ENCODE measurements at regions not wholly inside any gene's neighbourhood (a gene's known extent, or its start where the extent isn't known, plus 50 kb on each side); places are given as distances from the start of the nearest gene placed in this dataset.
"Not testable (repeated sequence)": the region's sequence is repeated elsewhere in the genome, so short reads cannot be mapped to it uniquely, and the experiment has no call there.

GRCh38 chr6:47180633-47181032 is 129.1 kb downstream of the TNFRSF21 start:
- no peak for DNase-seq (ENCODE audit: low read depth)
- no peak overlapping the region for H3K4me3 ChIP-seq (ENCODE audit: control insufficient read depth, low read depth, low read length)
- TF ChIP-seq, protein P1, sequence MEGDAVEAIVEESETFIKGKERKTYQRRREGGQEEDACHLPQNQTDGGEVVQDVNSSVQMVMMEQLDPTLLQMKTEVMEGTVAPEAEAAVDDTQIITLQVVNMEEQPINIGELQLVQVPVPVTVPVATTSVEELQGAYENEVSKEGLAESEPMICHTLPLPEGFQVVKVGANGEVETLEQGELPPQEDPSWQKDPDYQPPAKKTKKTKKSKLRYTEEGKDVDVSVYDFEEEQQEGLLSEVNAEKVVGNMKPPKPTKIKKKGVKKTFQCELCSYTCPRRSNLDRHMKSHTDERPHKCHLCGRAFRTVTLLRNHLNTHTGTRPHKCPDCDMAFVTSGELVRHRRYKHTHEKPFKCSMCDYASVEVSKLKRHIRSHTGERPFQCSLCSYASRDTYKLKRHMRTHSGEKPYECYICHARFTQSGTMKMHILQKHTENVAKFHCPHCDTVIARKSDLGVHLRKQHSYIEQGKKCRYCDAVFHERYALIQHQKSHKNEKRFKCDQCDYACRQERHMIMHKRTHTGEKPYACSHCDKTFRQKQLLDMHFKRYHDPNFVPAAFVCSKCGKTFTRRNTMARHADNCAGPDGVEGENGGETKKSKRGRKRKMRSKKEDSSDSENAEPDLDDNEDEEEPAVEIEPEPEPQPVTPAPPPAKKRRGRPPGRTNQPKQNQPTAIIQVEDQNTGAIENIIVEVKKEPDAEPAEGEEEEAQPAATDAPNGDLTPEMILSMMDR (IDR thresholded peaks at IDR 0.05; ENCODE audit: control insufficient read depth, insufficient read depth, low read depth, low read length, missing control alignments) = no peak

- H3K4me3 ChIP-seq (ENCODE audit: control insufficient read depth, low read depth, low read length) = no peak overlapping the region
- TF ChIP-seq, protein P1 (IDR thresholded peaks at IDR 0.05; ENCODE audit: control insufficient read depth, insufficient read depth, low read depth, low read length, missing control alignments) = no peak
Measured at GRCh38 chr6:47179286-47179685, 130.4 kb downstream of the TNFRSF21 start.

DNA sequence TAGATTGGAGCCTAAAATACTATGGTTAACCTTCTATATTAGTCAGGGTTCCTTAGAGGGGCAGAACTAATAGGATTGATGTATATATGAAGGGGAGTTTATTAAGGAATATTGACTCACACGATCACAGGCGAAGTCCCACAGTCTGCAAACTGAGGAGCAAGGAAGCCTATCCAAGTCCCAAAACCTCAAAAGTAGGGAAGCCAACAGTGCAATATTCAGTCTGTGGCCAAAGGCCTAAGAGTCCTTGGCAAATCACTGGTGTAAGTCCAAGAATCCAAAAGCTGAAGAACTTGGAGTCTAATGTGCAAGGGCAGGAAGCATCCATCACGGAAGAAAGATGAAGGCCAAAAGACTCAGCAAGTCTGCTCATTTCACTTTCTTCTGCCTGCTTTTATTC is 133.5 kb upstream of the ADGRF1 start:
- no peak for DNase-seq (ENCODE audit: low read depth)

More at GRCh38 chr6:47179286-47179685, 130.4 kb downstream of the TNFRSF21 start:
- DNase-seq (ENCODE audit: low read depth) = no peak

DNA sequence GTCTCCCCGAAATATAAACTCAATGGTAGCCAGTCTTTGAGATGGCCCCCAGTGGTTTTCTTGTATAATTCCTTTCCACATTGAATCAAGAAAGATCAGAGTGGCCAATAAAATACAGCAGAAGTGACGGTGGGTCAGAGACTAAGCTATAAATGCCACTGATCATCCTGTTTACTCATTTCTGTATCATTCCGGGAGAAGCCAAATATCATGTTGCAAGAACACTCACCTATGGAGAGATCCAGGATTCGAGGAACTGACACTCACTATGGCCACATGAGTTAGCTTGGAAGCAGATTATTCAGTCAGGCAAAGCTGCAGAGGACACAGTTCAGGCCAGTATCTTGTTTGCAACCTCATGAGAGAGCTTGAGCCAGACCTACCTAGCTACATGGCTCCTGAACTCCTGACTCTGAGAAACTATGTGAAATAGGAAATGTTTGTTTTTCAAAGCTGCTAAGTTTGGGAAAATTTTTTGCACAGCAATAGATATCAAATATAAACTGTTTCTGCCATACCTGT is 132.4 kb upstream of the ADGRF1 start:
- TF ChIP-seq, protein P1 (IDR thresholded peaks at IDR 0.05; ENCODE audit: control insufficient read depth, insufficient read depth, low read depth, low read length, missing control alignments) = no peak
- H3K4me3 ChIP-seq (ENCODE audit: control insufficient read depth, low read depth, low read length) = no peak overlapping the region
- no peak for DNase-seq (ENCODE audit: low read depth)

More for the DNA sequence above, 133.5 kb upstream of the ADGRF1 start:
- no peak overlapping the region for H3K4me3 ChIP-seq (ENCODE audit: control insufficient read depth, low read depth, low read length)
- TF ChIP-seq, protein P1 (IDR thresholded peaks at IDR 0.05; ENCODE audit: control insufficient read depth, insufficient read depth, low read depth, low read length, missing control alignments) = no peak

GRCh38 chr6:47174063-47174462 is 131.9 kb upstream of the ADGRF1 start:
- H3K4me3 ChIP-seq (ENCODE audit: control insufficient read depth, low read depth, low read length); DNase-seq (ENCODE audit: low read depth): not testable (repeated sequence)

GRCh38 chr6:47173145-47173544 is 131.0 kb upstream of the ADGRF1 start:
- DNase-seq (ENCODE audit: low read depth); H3K4me3 ChIP-seq (ENCODE audit: control insufficient read depth, low read depth, low read length): not testable (repeated sequence)

- no peak for DNase-seq (ENCODE audit: low read depth)
- TF ChIP-seq, protein P1 (IDR thresholded peaks at IDR 0.05; ENCODE audit: control insufficient read depth, insufficient read depth, low read depth, low read length, missing control alignments) = no peak
- H3K4me3 ChIP-seq (ENCODE audit: control insufficient read depth, low read depth, low read length) = no peak overlapping the region
Measured at GRCh38 chr6:47170617-47170947, 128.4 kb upstream of the ADGRF1 start.
